Testis (tissue), 2 donors: ENCODE measurements at regions not wholly inside any gene's neighbourhood (a gene's known extent, or its start where the extent isn't known, plus 50 kb on each side); places are given as distances from the start of the nearest gene placed in this dataset.

ENCODE experiments used
- POLR2A ChIP-seq: fragments of 450-650 bp; IDR thresholded peaks from one replicate; pipeline ENCODE4 v1.6.1; 2017; ENCODE audit warnings: antibody characterized with exemption, mild to moderate bottlenecking, moderate library complexity
- TF ChIP-seq, protein P1 (sequence below), 3 experiments: fragments of 450-650 bp in 2 of 3; fragments of 200-600 bp in 1 of 3; sonication (generic) in 1 of 3; IDR thresholded peaks; one replicate each; pipeline ENCODE4 v1.5.1; 2016 to 2019; ENCODE audit warnings: antibody characterized with exemption in 3 of 3, mild to moderate bottlenecking in 2 of 3, moderate library complexity in 1 of 3

DNA sequence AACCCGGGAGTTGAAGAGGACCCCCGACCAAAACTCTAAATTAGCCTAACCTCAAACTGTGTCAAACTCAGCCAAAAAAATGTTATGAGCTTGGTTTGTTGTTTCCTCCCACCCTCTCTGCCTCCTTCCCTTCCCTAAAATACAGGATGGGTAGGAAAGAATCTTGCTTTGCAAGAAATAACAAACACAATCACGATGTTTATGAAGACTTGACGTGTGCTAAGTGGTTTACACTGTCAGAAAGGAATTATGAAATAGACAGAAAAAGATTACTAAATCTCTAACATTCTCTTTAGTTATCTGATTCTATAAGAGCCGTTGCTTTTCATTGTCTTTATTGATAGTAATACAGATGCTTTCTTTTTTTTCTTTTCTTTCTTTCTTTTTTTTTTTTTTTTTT lies 285.1 kb downstream of the BMP7 start:
- TF ChIP-seq, protein P1, sequence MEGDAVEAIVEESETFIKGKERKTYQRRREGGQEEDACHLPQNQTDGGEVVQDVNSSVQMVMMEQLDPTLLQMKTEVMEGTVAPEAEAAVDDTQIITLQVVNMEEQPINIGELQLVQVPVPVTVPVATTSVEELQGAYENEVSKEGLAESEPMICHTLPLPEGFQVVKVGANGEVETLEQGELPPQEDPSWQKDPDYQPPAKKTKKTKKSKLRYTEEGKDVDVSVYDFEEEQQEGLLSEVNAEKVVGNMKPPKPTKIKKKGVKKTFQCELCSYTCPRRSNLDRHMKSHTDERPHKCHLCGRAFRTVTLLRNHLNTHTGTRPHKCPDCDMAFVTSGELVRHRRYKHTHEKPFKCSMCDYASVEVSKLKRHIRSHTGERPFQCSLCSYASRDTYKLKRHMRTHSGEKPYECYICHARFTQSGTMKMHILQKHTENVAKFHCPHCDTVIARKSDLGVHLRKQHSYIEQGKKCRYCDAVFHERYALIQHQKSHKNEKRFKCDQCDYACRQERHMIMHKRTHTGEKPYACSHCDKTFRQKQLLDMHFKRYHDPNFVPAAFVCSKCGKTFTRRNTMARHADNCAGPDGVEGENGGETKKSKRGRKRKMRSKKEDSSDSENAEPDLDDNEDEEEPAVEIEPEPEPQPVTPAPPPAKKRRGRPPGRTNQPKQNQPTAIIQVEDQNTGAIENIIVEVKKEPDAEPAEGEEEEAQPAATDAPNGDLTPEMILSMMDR (IDR thresholded peaks at IDR 0.05) = no peak
- TF ChIP-seq POLR2A = no peak
